ENCODE measurements at regions not wholly inside any gene's neighbourhood (a gene's known extent, or its start where the extent isn't known, plus 50 kb on each side); places are given as distances from the start of the nearest gene placed in this dataset.
"Not testable (repeated sequence)": the region's sequence is repeated elsewhere in the genome, so short reads cannot be mapped to it uniquely, and the experiment has no call there.

DNA sequence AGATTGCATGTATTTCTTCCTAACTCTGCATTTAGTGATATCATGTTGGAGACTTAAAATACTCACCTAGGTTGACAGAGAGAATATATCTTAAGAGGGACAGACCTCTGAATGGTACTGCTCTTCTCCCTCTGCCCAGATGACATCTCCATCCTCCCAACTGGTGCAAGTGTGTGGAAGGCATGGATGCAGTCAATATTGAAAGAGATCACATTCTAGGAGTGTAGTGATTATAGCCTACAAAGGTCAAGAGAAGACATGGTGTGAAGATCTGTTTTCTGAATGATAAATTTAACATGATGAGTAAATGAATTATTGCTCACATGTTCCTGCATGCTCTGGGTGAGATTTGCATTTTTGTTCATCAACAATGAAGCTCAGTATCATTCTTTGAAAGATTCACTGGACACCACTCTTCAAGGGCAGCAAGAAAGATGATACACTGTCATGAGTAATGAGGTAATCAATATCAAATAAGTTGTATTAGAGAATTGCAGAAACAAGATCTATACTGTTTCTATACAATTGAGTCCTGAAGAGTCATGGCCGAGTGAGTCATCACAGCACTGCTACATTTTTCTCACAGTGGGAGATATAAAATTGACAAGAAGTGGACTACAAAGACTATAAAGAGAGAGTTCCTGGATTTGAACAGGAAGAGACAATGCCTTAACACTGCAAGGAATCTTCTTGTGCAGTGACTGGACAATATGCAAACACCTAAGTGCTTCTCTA is 183.3 kb upstream of the KRR1 start:
- H3K4me3 ChIP-seq (ENCODE audit: low read depth, low read length): no peak overlapping the region
- no peak for DNase-seq (ENCODE audit: low read depth)
- H3K36me3 ChIP-seq (ENCODE audit: control insufficient read depth, insufficient read depth, low read length): no peaks in the 10 kb centered on the region
- H3K27me3 ChIP-seq (ENCODE audit: control insufficient read depth, insufficient read depth, low read length): no peaks in the 10 kb centered on the region
- TF ChIP-seq, protein P1, sequence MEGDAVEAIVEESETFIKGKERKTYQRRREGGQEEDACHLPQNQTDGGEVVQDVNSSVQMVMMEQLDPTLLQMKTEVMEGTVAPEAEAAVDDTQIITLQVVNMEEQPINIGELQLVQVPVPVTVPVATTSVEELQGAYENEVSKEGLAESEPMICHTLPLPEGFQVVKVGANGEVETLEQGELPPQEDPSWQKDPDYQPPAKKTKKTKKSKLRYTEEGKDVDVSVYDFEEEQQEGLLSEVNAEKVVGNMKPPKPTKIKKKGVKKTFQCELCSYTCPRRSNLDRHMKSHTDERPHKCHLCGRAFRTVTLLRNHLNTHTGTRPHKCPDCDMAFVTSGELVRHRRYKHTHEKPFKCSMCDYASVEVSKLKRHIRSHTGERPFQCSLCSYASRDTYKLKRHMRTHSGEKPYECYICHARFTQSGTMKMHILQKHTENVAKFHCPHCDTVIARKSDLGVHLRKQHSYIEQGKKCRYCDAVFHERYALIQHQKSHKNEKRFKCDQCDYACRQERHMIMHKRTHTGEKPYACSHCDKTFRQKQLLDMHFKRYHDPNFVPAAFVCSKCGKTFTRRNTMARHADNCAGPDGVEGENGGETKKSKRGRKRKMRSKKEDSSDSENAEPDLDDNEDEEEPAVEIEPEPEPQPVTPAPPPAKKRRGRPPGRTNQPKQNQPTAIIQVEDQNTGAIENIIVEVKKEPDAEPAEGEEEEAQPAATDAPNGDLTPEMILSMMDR (IDR thresholded peaks at IDR 0.05; ENCODE audit: insufficient read depth, low read length, poor library complexity, severe bottlenecking): no peak

DNA sequence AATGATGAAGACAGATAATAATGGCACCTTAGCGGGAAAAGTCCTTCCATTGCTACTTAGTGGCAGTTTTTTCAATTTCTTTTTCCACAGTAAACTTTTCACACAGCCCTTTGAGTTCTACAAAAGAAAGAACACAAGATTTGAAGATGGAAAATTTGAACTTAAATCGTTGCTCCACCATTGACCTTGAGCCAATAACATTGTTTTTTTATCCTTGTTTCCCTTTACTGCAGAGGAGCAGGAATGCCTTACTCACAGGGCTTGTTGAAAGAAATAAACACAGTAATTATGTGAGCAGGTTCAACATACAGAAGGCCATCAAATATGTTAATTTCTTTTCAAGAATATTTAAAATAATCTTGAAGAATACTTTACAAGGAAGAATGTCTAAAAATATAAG is 181.5 kb upstream of the KRR1 start:
- Histone ChIP-seq H3K27me3 (ENCODE audit: control insufficient read depth, insufficient read depth, low read length) (no peaks in the 10 kb centered on the region), H3K4me3 (ENCODE audit: low read depth, low read length) (no peak overlapping the region), H3K36me3 (ENCODE audit: control insufficient read depth, insufficient read depth, low read length) (no peaks in the 10 kb centered on the region)
- TF ChIP-seq, protein P1 (IDR thresholded peaks at IDR 0.05; ENCODE audit: insufficient read depth, low read length, poor library complexity, severe bottlenecking): no peak
- no peak for DNase-seq (ENCODE audit: low read depth)

DNA sequence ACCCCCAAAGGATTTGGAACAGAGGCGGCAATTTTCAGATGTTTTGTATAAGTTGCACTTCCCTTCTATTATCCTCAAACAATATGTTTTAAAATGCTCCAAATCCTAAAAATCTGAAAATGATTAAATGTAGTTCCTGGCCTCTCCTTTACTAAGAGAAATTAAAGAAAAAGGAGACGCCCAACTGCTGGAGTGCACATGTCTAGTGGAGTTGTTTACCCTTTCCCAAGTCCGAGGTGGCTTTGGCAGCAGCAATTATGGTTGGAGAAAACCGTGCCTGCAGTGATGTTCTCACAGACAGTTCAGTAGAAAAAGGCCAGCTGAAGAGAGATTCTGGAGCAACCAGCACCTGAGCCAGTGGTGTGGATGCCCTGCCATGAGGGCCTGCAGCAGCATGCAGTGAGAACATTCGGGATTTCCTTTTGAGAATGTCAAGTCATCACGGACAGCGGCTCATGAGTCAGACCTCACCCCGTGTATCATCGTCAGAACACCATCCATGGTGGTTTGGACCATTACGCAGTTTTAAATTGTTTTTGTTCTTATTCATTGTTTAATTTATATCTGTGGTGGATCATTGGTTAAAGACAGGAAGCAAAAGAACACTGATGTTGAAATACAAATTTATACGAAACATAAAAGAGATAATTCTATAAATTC is 179.0 kb upstream of the KRR1 start:
- TF ChIP-seq, protein P1 (IDR thresholded peaks at IDR 0.05; ENCODE audit: insufficient read depth, low read length, poor library complexity, severe bottlenecking): no peak
- Histone ChIP-seq H3K4me3 (ENCODE audit: low read depth, low read length) (no peak overlapping the region), H3K27me3 (ENCODE audit: control insufficient read depth, insufficient read depth, low read length) (no peaks in the 10 kb centered on the region), H3K36me3 (ENCODE audit: control insufficient read depth, insufficient read depth, low read length) (no peaks in the 10 kb centered on the region)
- no peak for DNase-seq (ENCODE audit: low read depth)

DNA sequence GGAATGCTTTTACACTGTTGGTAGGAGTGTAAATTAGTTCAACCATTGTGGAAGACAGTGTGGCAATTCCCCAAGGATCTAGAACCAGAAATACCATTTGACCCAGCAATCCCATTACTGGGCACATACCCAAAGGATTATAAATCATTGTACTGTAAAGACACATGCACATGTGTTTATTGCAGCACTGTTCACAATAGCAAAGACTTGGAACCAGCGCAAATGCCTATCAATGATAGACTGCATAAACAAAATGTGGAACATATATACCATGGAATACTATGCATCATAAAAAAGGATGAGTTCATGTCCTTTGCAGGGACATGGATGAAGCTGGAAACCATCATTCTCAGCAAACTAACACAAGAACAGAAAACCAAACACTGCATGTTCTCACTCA is 174.8 kb upstream of the KRR1 start:
- not testable (repeated sequence) for H3K36me3 ChIP-seq (ENCODE audit: control insufficient read depth, insufficient read depth, low read length); H3K27me3 ChIP-seq (ENCODE audit: control insufficient read depth, insufficient read depth, low read length); DNase-seq (ENCODE audit: low read depth)

DNA sequence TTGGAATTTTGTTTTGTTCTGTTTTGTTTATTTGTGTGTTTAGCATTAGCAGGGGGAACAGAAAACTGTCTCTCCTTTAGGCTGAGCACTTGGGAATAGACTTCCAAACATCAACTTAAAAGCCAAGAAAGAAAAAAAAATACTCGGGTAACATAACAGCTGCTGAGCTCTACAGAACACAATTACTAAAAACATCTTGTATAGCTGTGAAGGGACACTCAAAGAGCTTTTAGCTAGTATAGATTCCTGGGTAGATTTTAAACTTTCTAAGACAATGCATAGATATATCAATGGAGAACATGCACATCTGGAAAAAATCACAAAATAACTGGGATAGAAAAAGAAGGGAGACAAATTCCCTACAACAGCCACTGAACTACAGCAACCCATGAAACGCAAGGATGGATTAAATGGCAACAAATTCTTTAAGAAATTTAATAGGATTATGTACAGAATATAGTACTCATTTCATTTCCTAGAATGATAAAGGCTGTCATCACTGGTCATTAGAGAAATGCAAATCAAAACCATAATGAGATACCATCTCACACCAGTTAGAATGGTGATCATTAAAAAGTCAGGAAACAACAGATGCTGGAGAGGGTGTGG is 174.3 kb upstream of the KRR1 start:
- Histone ChIP-seq H3K4me3 (ENCODE audit: low read depth, low read length) (no peak overlapping the region), H3K27me3 (ENCODE audit: control insufficient read depth, insufficient read depth, low read length) (no peaks in the 10 kb centered on the region), H3K36me3 (ENCODE audit: control insufficient read depth, insufficient read depth, low read length) (no peaks in the 10 kb centered on the region)
- TF ChIP-seq, protein P1 (IDR thresholded peaks at IDR 0.05; ENCODE audit: insufficient read depth, low read length, poor library complexity, severe bottlenecking): no peak
- no peak for DNase-seq (ENCODE audit: low read depth)

More for the DNA sequence above, 174.8 kb upstream of the KRR1 start:
- H3K4me3 ChIP-seq (ENCODE audit: low read depth, low read length): not testable (repeated sequence)

All from kidney epithelial cell (primary cell).